Thoracic aorta (tissue), 2 donors: ENCODE measurements at regions not wholly inside any gene's neighbourhood (a gene's known extent, or its start where the extent isn't known, plus 50 kb on each side); places are given as distances from the start of the nearest gene placed in this dataset.

ENCODE experiments used
- ATAC-seq: fragments of 150-250 bp; one replicate; pipeline ENCODE4 v1.8.0; 2017; ENCODE audit warnings: low read depth; ENCODE audit not compliant: insufficient number of reproducible peaks, low FRiP score
- DNase-seq: peaks from one replicate; pipeline ENCODE4 v3.0.0-alpha.2; 2020; ENCODE audit warnings: low spot score
- H3K27ac ChIP-seq, 2 donors: fragments of 200-600 bp; sonication (generic); 1 replicate in 1 of 2; 2 replicates in 1 of 2; pipeline ENCODE4 v1.5.1; 2016; ENCODE audit warnings: mild to moderate bottlenecking in 2 of 2, moderate library complexity in 2 of 2
- H3K27me3 ChIP-seq: fragments of 200-600 bp; sonication (generic); replicated peaks from 2 replicates; pipeline ENCODE4 v1.6.0; 2016; ENCODE audit warnings: mild to moderate bottlenecking; ENCODE audit not compliant: insufficient read depth
- H3K36me3 ChIP-seq: fragments of 200-600 bp; sonication (generic); one replicate; pipeline ENCODE4 v1.5.1; 2016
- H3K4me1 ChIP-seq, 2 donors: fragments of 200-600 bp; sonication (generic); 1 replicate in 1 of 2; 2 replicates in 1 of 2; pipeline versions ENCODE4 v1.5.1 to v1.6.0; 2016; ENCODE audit warnings: low read depth in 2 of 2, mild to moderate bottlenecking in 1 of 2; ENCODE audit not compliant: control insufficient read depth in 1 of 2
- H3K4me3 ChIP-seq: fragments of 200-600 bp; sonication (generic); 2 replicates; pipeline ENCODE4 v1.5.1; 2016; ENCODE audit warnings: mild to moderate bottlenecking
- H3K9me3 ChIP-seq: fragments of 200-600 bp; sonication (generic); 2 replicates; pipeline ENCODE4 v1.5.1; 2016
- TF ChIP-seq, protein P1 (sequence below): fragments of 200-600 bp; sonication (generic); IDR thresholded peaks from one replicate; pipeline ENCODE4 v1.5.1; 2019; ENCODE audit warnings: antibody characterized with exemption

DNA sequence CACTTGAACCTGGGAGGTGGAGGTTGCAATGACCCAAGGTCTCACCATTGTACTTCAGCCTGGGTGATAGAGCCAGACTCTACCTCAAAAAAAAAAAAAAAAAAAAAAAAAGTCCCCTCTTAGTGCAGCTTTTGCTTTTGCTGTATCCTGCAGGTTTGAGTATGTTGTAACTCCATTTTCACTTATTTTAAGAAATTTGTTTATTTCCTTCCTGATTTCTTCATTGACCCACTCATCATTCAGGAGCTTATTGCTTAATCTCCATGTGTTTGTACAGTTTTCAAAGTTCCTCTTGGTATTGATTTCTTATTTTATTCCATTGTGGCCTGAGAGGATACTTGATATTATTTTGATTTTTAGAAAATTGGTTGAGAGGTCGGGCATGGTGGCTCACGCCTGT, 50.9 kb upstream of the AK4 start:
- Histone ChIP-seq H3K4me3 (no peak overlapping the region), H3K9me3 (peaks cover 19% of the 10 kb centered on the region), H3K4me1 (no peaks in the 10 kb centered on the region), H3K36me3 (no peaks in the 10 kb centered on the region), H3K27me3 (no peaks in the 10 kb centered on the region), H3K27ac (no peak overlapping the region)
- TF ChIP-seq, protein P1, sequence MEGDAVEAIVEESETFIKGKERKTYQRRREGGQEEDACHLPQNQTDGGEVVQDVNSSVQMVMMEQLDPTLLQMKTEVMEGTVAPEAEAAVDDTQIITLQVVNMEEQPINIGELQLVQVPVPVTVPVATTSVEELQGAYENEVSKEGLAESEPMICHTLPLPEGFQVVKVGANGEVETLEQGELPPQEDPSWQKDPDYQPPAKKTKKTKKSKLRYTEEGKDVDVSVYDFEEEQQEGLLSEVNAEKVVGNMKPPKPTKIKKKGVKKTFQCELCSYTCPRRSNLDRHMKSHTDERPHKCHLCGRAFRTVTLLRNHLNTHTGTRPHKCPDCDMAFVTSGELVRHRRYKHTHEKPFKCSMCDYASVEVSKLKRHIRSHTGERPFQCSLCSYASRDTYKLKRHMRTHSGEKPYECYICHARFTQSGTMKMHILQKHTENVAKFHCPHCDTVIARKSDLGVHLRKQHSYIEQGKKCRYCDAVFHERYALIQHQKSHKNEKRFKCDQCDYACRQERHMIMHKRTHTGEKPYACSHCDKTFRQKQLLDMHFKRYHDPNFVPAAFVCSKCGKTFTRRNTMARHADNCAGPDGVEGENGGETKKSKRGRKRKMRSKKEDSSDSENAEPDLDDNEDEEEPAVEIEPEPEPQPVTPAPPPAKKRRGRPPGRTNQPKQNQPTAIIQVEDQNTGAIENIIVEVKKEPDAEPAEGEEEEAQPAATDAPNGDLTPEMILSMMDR: no peak
- ATAC-seq: no peak
- no peak for DNase-seq
